Stimulated activated naive B cell treated with anti-CD40 and anti-IgM and Interleukin-4, amounts not matched to agents 10 μg/mL and 1 μg/mL and 100 μg/mL, for 72 hours (primary cell): ENCODE measurements at regions not wholly inside any gene's neighbourhood (a gene's known extent, or its start where the extent isn't known, plus 50 kb on each side); places are given as distances from the start of the nearest gene placed in this dataset.

ENCODE experiments used
- ATAC-seq, 2 donors: fragments of 150-1000 bp; cut with Tn5 transposase; replicated peaks; 2 replicates each; pipeline ENCODE4 v1.10.0; 2021; ENCODE audit warnings: moderate library complexity in 1 of 2
- DNase-seq: peaks from one replicate; pipeline ENCODE4 v3.0.0; 2021
- H3K27ac Mint-ChIP-seq: one replicate; pipeline ENCODE4 v1.8.0; 2022; ENCODE audit warnings: mild to moderate bottlenecking, mixed read lengths
- H3K27me3 Mint-ChIP-seq, 2 donors: one replicate each; pipeline ENCODE4 v1.8.0; 2022; ENCODE audit warnings: mixed read lengths in 2 of 2
- H3K36me3 Mint-ChIP-seq, 2 donors: one replicate each; pipeline ENCODE4 v1.8.0; 2022; ENCODE audit warnings: mixed read lengths in 2 of 2, mild to moderate bottlenecking in 1 of 2
- H3K4me1 Mint-ChIP-seq, 2 donors: one replicate each; pipeline ENCODE4 v1.8.0; 2022; ENCODE audit warnings: mixed read lengths in 2 of 2, mild to moderate bottlenecking in 1 of 2
- H3K4me3 Mint-ChIP-seq, 2 donors: one replicate each; pipeline ENCODE4 v1.8.0; 2022; ENCODE audit warnings: mild to moderate bottlenecking in 2 of 2, mixed read lengths in 2 of 2, moderate library complexity in 1 of 2
- H3K9me3 Mint-ChIP-seq, 2 donors: one replicate each; pipeline ENCODE4 v1.8.0; 2022; ENCODE audit warnings: mixed read lengths in 2 of 2, mild to moderate bottlenecking in 1 of 2

- no peak overlapping the region for H3K4me3 Mint-ChIP-seq
- H3K27me3 Mint-ChIP-seq = peaks cover 5 to 14% of the 10 kb centered on the region in 2 donors
- H3K9me3 Mint-ChIP-seq = peaks cover 16 to 27% of the 10 kb centered on the region in 2 donors
- DNase-seq (no peak), ATAC-seq (no peak)
- no peak overlapping the region for H3K27ac Mint-ChIP-seq
- H3K36me3 Mint-ChIP-seq = peaks cover 0 to 3% of the 10 kb centered on the region in 2 donors
- no peaks in the 10 kb centered on the region for H3K4me1 Mint-ChIP-seq
Observed at GRCh38 chr12:125399489-125399888, 334.3 kb downstream of the AACS start.

- peaks cover 22 to 26% of the 10 kb centered on the region in 2 donors for H3K27me3 Mint-ChIP-seq
- H3K4me3 Mint-ChIP-seq = no peak overlapping the region
- peak in 1 of 2 donors; percentile 34 for ATAC-seq
- no peak overlapping the region for H3K27ac Mint-ChIP-seq
- H3K4me1 Mint-ChIP-seq = no peaks in the 10 kb centered on the region
- peaks cover 0 to 3% of the 10 kb centered on the region in 2 donors for H3K36me3 Mint-ChIP-seq
- peaks cover 12 to 19% of the 10 kb centered on the region in 2 donors for H3K9me3 Mint-ChIP-seq
- no peak for DNase-seq
Observed at GRCh38 chr12:125402874-125403789, 337.9 kb downstream of the AACS start.

GRCh38 chr12:125403843-125404242 lies 338.6 kb downstream of the AACS start:
- H3K9me3 Mint-ChIP-seq = peaks cover 12 to 16% of the 10 kb centered on the region in 2 donors
- DNase-seq = no peak
- no peak overlapping the region for H3K27ac Mint-ChIP-seq
- no peaks in the 10 kb centered on the region for H3K4me1 Mint-ChIP-seq
- peaks cover 0 to 3% of the 10 kb centered on the region in 2 donors for H3K36me3 Mint-ChIP-seq
- no peak overlapping the region for H3K4me3 Mint-ChIP-seq
- peaks cover 22 to 26% of the 10 kb centered on the region in 2 donors for H3K27me3 Mint-ChIP-seq
- ATAC-seq = no peak

DNA sequence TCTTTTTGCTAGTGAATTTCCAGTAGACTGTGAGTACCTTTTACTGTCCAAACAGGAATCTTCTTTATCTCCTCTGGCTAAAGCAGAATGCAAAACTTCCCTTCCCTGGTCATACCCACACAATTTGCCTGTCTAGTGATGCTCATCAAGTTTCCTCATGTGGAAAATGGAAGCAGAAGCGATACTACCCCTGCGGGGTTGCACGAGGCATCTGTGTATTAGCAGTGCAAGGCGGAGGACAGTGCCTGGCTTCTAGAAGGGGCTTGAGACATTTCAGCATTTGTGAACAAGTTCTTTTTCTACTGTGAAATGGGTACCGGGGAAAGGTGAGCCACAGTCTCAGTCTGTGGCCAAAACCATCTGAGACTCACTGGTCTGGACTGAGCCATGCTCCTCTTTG lies 340.9 kb downstream of the AACS start:
- no peak overlapping the region for H3K4me3 Mint-ChIP-seq
- peaks cover 0 to 3% of the 10 kb centered on the region in 2 donors for H3K36me3 Mint-ChIP-seq
- no peak overlapping the region for H3K27ac Mint-ChIP-seq
- H3K4me1 Mint-ChIP-seq = no peaks in the 10 kb centered on the region
- H3K27me3 Mint-ChIP-seq = peaks cover 22 to 24% of the 10 kb centered on the region in 2 donors
- DNase-seq (no peak), ATAC-seq (peak; percentile 38 to 64)
- peaks cover 10 to 11% of the 10 kb centered on the region in 2 donors for H3K9me3 Mint-ChIP-seq

DNA sequence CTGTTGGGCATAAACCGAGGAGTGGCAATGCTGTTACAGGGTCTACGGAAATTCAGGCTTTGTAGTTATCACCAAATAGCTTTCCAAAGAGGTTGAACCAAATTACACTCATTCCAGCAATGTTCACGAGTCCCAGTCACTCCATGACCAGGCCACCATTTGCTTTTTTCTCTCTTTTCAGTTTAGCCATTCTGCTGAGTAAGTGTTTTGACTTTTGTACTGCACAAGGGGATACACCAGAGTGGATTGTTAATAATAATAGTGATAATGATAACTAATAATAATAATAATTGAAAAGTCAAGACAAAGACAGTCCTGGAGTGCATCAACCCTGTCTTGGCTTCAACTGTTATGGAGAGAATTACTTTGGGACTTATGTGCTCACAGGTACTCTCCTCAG lies 343.5 kb downstream of the AACS start:
- no peaks in the 10 kb centered on the region for H3K36me3 Mint-ChIP-seq
- ATAC-seq = no peak
- no peak overlapping the region for H3K27ac Mint-ChIP-seq
- H3K4me1 Mint-ChIP-seq = no peaks in the 10 kb centered on the region
- peaks cover 17% of the 10 kb centered on the region in 2 donors for H3K27me3 Mint-ChIP-seq
- no peak for DNase-seq
- H3K9me3 Mint-ChIP-seq = peaks cover 4% of the 10 kb centered on the region in 2 donors
- no peak overlapping the region for H3K4me3 Mint-ChIP-seq

DNA sequence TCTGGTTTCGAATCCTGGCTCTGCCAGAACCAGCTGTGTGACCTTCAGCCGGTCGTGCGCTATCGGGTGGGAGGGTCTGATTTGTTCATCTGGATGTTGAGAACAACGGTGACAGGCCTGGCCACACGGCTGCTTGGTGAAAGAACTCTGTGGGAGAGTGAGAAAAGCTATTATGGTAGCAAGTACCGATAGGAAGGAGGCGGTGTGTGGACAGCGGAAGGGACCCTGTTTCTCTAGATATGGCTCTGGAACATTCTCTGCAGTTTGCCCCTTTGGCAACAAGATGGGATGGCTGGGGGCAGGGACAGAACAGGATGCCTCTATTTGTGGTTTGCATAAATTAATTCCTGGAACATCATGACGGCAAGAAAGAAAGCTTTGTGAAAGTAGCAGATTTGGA lies 347.3 kb downstream of the AACS start:
- H3K36me3 Mint-ChIP-seq = no peaks in the 10 kb centered on the region
- ATAC-seq = no peak

DNA sequence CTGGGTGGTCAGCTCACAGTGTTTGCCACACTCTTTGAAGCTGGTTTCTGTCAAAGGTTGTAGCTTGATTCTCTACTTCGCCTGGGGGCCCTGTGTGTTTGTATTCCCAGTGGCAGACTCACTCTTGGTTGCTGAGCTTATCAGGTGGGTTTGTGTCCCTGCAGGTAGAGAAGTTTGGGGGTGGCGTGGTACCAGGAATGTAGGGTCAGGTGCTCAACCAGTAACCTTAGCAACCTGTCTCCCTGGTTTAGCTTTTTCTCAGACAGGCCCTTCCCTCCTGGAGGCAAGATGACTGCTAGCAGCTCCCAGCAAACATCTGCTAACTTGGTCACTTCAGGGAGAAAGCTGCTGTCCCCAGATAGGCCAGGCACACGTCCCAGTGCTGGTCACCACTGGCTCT lies 352.2 kb downstream of the AACS start:
- DNase-seq (no peak), ATAC-seq (no peak)
- H3K27ac Mint-ChIP-seq = no peak overlapping the region
- no peak overlapping the region for H3K4me3 Mint-ChIP-seq
- H3K4me1 Mint-ChIP-seq = no peaks in the 10 kb centered on the region
- peaks cover 0 to 4% of the 10 kb centered on the region in 2 donors for H3K36me3 Mint-ChIP-seq
- H3K9me3 Mint-ChIP-seq = peaks cover 20 to 23% of the 10 kb centered on the region in 2 donors
- H3K27me3 Mint-ChIP-seq = no peaks in the 10 kb centered on the region

More for the DNA sequence above, 347.3 kb downstream of the AACS start:
- Mint-ChIP-seq H3K4me3 (no peak overlapping the region), H3K27me3 (peaks cover under 1 to 4% of the 10 kb centered on the region in 2 donors), H3K27ac (no peak overlapping the region), H3K4me1 (no peaks in the 10 kb centered on the region), H3K9me3 (peaks cover 2 to 4% of the 10 kb centered on the region in 2 donors)
- no peak for DNase-seq

DNA sequence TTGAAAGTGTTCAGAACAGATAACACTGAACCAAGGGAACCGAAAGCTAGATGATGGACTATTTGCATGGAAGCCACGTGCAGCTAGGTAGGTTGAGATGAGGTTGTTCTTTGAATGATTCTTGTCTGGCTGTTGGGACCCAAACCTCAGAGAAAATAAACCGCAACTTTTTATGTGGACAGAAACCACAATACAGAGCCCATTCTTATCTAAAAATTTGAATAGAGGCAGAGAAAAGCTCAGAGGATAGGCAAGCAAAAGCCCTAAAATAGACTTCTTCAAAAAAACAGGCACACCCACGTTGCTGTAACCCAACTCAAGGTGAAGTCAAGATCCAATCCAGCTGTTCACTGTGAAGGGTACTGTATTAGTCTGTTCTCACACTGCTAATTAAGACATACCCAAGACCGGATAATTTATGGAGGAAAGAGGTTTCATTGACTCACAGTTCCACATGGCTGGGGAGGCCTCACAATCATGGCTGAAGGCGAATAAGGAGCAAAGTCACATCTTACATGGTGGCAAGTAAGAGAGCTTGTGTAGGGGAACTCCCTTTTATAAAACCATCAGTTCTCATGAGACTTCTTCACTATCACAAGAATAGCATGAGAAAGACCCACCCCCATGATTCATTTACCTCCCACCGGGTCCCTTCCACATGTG lies 353.8 kb downstream of the AACS start:
- peaks cover 0 to 4% of the 10 kb centered on the region in 2 donors for H3K36me3 Mint-ChIP-seq
- ATAC-seq = no peak
- H3K27me3 Mint-ChIP-seq = no peaks in the 10 kb centered on the region
- no peak overlapping the region for H3K4me3 Mint-ChIP-seq
- no peak overlapping the region for H3K27ac Mint-ChIP-seq
- H3K4me1 Mint-ChIP-seq = no peaks in the 10 kb centered on the region
- peaks cover 20 to 23% of the 10 kb centered on the region in 2 donors for H3K9me3 Mint-ChIP-seq
- no peak for DNase-seq

- Mint-ChIP-seq H3K4me3 (no peak overlapping the region), H3K36me3 (peaks cover 0 to 2% of the 10 kb centered on the region in 2 donors), H3K27me3 (no peaks in the 10 kb centered on the region), H3K4me1 (no peaks in the 10 kb centered on the region), H3K27ac (no peak overlapping the region), H3K9me3 (peaks cover 16 to 19% of the 10 kb centered on the region in 2 donors)
- no peak for ATAC-seq
- no peak for DNase-seq
Observed at GRCh38 chr12:125424909-125425308, 359.7 kb downstream of the AACS start.

DNA sequence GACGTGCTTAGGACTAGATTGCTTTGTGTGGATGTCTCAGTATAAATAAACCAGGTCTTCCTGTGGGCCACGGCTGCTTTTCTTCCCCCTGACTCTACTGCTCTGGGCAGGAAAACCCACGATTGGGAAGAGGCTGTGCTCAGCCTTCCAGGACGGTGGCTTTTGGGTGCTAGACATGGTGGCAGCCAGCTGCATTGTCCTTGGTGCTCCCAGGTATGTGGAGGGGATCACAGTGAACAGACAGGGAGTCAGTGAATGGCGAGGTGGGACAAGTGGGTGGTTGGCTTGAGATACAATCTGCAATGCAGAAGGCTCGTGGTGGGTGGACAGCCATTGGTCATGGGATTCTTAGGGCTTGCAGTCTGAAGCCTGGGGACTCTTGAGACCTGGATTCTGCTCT lies 366.3 kb downstream of the AACS start:
- H3K9me3 Mint-ChIP-seq = peaks cover 0 to 6% of the 10 kb centered on the region in 2 donors
- DNase-seq (no peak), ATAC-seq (no peak)
- no peak overlapping the region for H3K4me3 Mint-ChIP-seq
- peaks cover 3 to 5% of the 10 kb centered on the region in 2 donors for H3K4me1 Mint-ChIP-seq
- peaks cover 3 to 4% of the 10 kb centered on the region in 2 donors for H3K27me3 Mint-ChIP-seq
- no peak overlapping the region for H3K27ac Mint-ChIP-seq
- no peaks in the 10 kb centered on the region for H3K36me3 Mint-ChIP-seq

- Mint-ChIP-seq H3K27me3 (peaks cover 3 to 4% of the 10 kb centered on the region in 2 donors), H3K4me1 (peaks cover 3 to 5% of the 10 kb centered on the region in 2 donors), H3K4me3 (no peak overlapping the region), H3K9me3 (peaks cover 0 to 6% of the 10 kb centered on the region in 2 donors), H3K36me3 (no peaks in the 10 kb centered on the region), H3K27ac (no peak overlapping the region)
- no peak for ATAC-seq
- DNase-seq = no peak
Observed at GRCh38 chr12:125434131-125434530, 368.9 kb downstream of the AACS start.

GRCh38 chr12:125434936-125435443 lies 369.8 kb downstream of the AACS start:
- H3K9me3 Mint-ChIP-seq = peaks cover 0 to 6% of the 10 kb centered on the region in 2 donors
- H3K27ac Mint-ChIP-seq = no peak overlapping the region
- ATAC-seq = peak in 1 of 2 donors; percentile 60
- H3K36me3 Mint-ChIP-seq = no peaks in the 10 kb centered on the region
- peaks cover 3 to 4% of the 10 kb centered on the region in 2 donors for H3K27me3 Mint-ChIP-seq
- no peak overlapping the region for H3K4me3 Mint-ChIP-seq
- peaks cover 3 to 5% of the 10 kb centered on the region in 2 donors for H3K4me1 Mint-ChIP-seq
- no peak for DNase-seq

DNA sequence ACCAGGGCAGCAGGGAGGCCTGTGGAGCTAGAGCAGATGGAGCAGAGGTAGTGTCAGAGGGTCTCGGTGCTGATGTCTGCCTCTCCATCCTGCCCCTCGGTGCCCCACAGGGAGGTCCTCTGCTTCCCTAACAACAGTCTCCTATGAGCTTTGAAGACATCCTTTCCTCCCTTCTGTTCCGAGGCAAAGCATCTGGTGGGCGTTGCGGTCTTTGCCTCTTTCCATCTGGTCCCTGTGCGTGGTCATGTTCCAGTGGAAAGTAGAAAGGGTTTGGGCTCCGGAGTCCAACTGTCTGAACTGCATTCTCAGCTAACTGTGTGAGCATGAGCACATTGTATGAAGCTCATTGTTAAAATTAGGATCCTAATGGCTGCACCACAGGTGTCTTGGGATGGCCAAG lies 370.6 kb downstream of the AACS start:
- ATAC-seq (no peak), DNase-seq (no peak)
- peaks cover 0 to 3% of the 10 kb centered on the region in 2 donors for H3K27me3 Mint-ChIP-seq
- H3K4me3 Mint-ChIP-seq = no peak overlapping the region
- H3K36me3 Mint-ChIP-seq = no peaks in the 10 kb centered on the region
- H3K27ac Mint-ChIP-seq = no peak overlapping the region
- peaks cover 0 to 6% of the 10 kb centered on the region in 2 donors for H3K9me3 Mint-ChIP-seq
- H3K4me1 Mint-ChIP-seq = peaks cover 3 to 5% of the 10 kb centered on the region in 2 donors

- Mint-ChIP-seq H3K9me3 (peaks cover 0 to 6% of the 10 kb centered on the region in 2 donors), H3K27ac (no peak overlapping the region), H3K27me3 (peaks cover 0 to 3% of the 10 kb centered on the region in 2 donors), H3K4me1 (peaks cover 3 to 5% of the 10 kb centered on the region in 2 donors), H3K4me3 (no peak overlapping the region), H3K36me3 (no peaks in the 10 kb centered on the region)
- DNase-seq (no peak), ATAC-seq (no peak)
Observed at GRCh38 chr12:125436686-125437085, 371.5 kb downstream of the AACS start.
